ENCODE measurements at regions not wholly inside any gene's neighbourhood (a gene's known extent, or its start where the extent isn't known, plus 50 kb on each side); places are given as distances from the start of the nearest gene placed in this dataset.

DNA sequence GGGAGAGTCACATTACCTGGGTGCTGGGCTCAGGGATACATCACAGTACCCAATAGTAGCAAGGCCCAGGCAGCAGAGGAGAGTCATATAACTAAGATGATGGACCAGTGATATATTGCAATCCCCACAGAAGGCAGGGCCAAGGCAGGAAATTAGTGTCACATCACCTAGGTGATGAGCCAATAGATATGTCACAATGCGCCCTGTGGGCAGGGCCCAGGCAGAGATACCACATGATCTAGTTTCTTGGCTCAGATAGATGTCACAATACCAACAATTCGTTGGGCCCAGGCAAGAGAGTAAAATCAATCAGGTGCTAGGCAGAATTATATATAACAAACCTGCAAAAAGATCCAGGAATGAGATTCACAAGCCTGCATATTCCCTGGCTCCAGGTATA, 2111.5 kb downstream of the TP53TG3F start:
- no peak overlapping the region for H3K4me2 ChIP-seq (ENCODE audit: insufficient read depth, low read length)
- H2AFZ ChIP-seq (ENCODE audit: low read depth, low read length) = no peak overlapping the region
- CTCF ChIA-PET (ENCODE audit: low intra/inter-chr PET ratio) = no interaction called here
- H3K9me1 ChIP-seq (ENCODE audit: control insufficient read depth, insufficient read depth, low read length) = no peaks in the 10 kb centered on the region
- no peaks in the 10 kb centered on the region for H3K9me3 ChIP-seq (replicated peaks; ENCODE audit: control insufficient read depth, insufficient read depth, low read depth, low read length)
- in situ Hi-C loops (cut with MboI) (no loop called here), intact Hi-C loops (cut with micrococcal nuclease) (no loop called here)
- no peaks in the 10 kb centered on the region for H3K36me3 ChIP-seq (ENCODE audit: control insufficient read depth, insufficient read depth, low read length)
- H3K27ac ChIP-seq (ENCODE audit: extremely low read depth, low read depth, low read length) = no peak overlapping the region
- H4K20me1 ChIP-seq (replicated peaks; ENCODE audit: control insufficient read depth, insufficient read depth, low read length) = no peaks in the 10 kb centered on the region
- H3K4me1 ChIP-seq (replicated peaks in 1 of 2; ENCODE audit: control insufficient read depth in 2 of 2, insufficient read depth in 2 of 2, low read length in 2 of 2) = no peaks in the 10 kb centered on the region
- H3K9ac ChIP-seq (ENCODE audit: insufficient read depth in 1 of 2, low read depth in 2 of 2, low read length in 2 of 2) = no peak overlapping the region
- 8% methylated on average over 2 of the region's 2 CpGs for WGBS (ENCODE audit: insufficient coverage, low coverage, missing lambda C conversion rate)
- FAIRE-seq (no peak), ATAC-seq (no peak), DNase-seq (ENCODE audit: extremely low read depth in 1 of 4, low spot score in 3 of 4) (no peak)
- no peaks in the 10 kb centered on the region for H3K27me3 ChIP-seq (ENCODE audit: control insufficient read depth in 2 of 2, insufficient read depth in 2 of 2, low read length in 2 of 2)
- H3K79me2 ChIP-seq (ENCODE audit: control insufficient read depth, insufficient read depth, low read length) = no peaks in the 10 kb centered on the region
- POLR2A ChIA-PET = no interaction called here
- BruUV-seq (replicated peaks) = no TSS peak
- H3K4me3 ChIP-seq = no peak overlapping the region
- TF ChIP-seq, protein P1, sequence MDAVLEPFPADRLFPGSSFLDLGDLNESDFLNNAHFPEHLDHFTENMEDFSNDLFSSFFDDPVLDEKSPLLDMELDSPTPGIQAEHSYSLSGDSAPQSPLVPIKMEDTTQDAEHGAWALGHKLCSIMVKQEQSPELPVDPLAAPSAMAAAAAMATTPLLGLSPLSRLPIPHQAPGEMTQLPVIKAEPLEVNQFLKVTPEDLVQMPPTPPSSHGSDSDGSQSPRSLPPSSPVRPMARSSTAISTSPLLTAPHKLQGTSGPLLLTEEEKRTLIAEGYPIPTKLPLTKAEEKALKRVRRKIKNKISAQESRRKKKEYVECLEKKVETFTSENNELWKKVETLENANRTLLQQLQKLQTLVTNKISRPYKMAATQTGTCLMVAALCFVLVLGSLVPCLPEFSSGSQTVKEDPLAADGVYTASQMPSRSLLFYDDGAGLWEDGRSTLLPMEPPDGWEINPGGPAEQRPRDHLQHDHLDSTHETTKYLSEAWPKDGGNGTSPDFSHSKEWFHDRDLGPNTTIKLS (IDR thresholded peaks at IDR 0.05; ENCODE audit: borderline replicate concordance, low read depth) = no peak
- TF ChIP-seq FOXA1 (IDR thresholded peaks at IDR 0.05; ENCODE audit: borderline replicate concordance) (no peak), ZBTB17 (CRISPR knock-in tag; IDR thresholded peaks at IDR 0.05) (no peak), ZKSCAN1 (IDR thresholded peaks at IDR 0.05; ENCODE audit: low read depth, low read length) (no peak), BRCA1 (IDR thresholded peaks at IDR 0.05) (no peak), BRCA1 (CRISPR knock-in tag; IDR thresholded peaks at IDR 0.05) (no peak), SETDB1 (IDR thresholded peaks at IDR 0.05; ENCODE audit: low read length) (no peak), FOXP1 (CRISPR knock-in tag; IDR thresholded peaks at IDR 0.05) (no peak), RBM17 (IDR thresholded peaks at IDR 0.05; ENCODE audit: borderline replicate concordance, low read depth, low read length) (no peak), ZNF146 (CRISPR knock-in tag; IDR thresholded peaks at IDR 0.05; ENCODE audit: unreplicated experiment) (no peak), KLF6 (CRISPR knock-in tag; IDR thresholded peaks at IDR 0.05; ENCODE audit: borderline replicate concordance) (no peak), POLR2AphosphoS2 (IDR thresholded peaks at IDR 0.05; ENCODE audit: low read length) (no peak), NFIC (IDR thresholded peaks at IDR 0.05) (no peak)
- TF ChIP-seq, protein P2, sequence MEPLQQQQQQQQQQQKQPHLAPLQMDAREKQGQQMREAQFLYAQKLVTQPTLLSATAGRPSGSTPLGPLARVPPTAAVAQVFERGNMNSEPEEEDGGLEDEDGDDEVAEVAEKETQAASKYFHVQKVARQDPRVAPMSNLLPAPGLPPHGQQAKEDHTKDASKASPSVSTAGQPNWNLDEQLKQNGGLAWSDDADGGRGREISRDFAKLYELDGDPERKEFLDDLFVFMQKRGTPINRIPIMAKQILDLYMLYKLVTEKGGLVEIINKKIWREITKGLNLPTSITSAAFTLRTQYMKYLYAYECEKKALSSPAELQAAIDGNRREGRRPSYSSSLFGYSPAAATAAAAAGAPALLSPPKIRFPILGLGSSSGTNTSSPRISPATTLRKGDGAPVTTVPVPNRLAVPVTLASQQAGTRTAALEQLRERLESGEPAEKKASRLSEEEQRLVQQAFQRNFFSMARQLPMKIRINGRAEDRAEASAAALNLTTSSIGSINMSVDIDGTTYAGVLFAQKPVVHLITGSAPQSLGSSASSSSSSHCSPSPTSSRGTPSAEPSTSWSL (CRISPR knock-in tag; IDR thresholded peaks at IDR 0.05; ENCODE audit: borderline replicate concordance) = no peak
- TF ChIP-seq, protein P3, sequence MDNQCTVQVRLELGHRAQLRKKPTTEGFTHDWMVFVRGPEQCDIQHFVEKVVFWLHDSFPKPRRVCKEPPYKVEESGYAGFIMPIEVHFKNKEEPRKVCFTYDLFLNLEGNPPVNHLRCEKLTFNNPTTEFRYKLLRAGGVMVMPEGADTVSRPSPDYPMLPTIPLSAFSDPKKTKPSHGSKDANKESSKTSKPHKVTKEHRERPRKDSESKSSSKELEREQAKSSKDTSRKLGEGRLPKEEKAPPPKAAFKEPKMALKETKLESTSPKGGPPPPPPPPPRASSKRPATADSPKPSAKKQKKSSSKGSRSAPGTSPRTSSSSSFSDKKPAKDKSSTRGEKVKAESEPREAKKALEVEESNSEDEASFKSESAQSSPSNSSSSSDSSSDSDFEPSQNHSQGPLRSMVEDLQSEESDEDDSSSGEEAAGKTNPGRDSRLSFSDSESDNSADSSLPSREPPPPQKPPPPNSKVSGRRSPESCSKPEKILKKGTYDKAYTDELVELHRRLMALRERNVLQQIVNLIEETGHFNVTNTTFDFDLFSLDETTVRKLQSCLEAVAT (IDR thresholded peaks at IDR 0.05) = no peak
- TF ChIP-seq, protein P4, sequence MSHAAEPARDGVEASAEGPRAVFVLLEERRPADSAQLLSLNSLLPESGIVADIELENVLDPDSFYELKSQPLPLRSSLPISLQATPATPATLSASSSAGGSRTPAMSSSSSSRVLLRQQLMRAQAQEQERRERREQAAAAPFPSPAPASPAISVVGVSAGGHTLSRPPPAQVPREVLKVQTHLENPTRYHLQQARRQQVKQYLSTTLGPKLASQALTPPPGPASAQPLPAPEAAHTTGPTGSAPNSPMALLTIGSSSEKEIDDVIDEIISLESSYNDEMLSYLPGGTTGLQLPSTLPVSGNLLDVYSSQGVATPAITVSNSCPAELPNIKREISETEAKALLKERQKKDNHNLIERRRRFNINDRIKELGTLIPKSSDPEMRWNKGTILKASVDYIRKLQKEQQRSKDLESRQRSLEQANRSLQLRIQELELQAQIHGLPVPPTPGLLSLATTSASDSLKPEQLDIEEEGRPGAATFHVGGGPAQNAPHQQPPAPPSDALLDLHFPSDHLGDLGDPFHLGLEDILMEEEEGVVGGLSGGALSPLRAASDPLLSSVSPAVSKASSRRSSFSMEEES (CRISPR knock-in tag; IDR thresholded peaks at IDR 0.05) = no peak
- TF ChIP-seq, protein P5, sequence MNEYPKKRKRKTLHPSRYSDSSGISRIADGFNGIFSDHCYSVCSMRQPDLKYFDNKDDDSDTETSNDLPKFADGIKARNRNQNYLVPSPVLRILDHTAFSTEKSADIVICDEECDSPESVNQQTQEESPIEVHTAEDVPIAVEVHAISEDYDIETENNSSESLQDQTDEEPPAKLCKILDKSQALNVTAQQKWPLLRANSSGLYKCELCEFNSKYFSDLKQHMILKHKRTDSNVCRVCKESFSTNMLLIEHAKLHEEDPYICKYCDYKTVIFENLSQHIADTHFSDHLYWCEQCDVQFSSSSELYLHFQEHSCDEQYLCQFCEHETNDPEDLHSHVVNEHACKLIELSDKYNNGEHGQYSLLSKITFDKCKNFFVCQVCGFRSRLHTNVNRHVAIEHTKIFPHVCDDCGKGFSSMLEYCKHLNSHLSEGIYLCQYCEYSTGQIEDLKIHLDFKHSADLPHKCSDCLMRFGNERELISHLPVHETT (CRISPR knock-in tag; conservative IDR thresholded peaks at IDR 0.05 in 1 of 2, IDR thresholded peaks at IDR 0.05 in 1 of 2) = no peak

Measured in K562 (cell line).